NCI-H2196 treated with DMSO at 0.1 percent for 48 hours (cell line): ENCODE measurements at regions not wholly inside any gene's neighbourhood (a gene's known extent, or its start where the extent isn't known, plus 50 kb on each side); places are given as distances from the start of the nearest gene placed in this dataset.
"Not testable (repeated sequence)": the region's sequence is repeated elsewhere in the genome, so short reads cannot be mapped to it uniquely, and the experiment has no call there.

Experiments
- DNase-seq: peaks from one replicate; lab custom pipeline; 2025; ENCODE audit not compliant: unreplicated experiment; lab: John Stamatoyannopoulos, UW

DNA sequence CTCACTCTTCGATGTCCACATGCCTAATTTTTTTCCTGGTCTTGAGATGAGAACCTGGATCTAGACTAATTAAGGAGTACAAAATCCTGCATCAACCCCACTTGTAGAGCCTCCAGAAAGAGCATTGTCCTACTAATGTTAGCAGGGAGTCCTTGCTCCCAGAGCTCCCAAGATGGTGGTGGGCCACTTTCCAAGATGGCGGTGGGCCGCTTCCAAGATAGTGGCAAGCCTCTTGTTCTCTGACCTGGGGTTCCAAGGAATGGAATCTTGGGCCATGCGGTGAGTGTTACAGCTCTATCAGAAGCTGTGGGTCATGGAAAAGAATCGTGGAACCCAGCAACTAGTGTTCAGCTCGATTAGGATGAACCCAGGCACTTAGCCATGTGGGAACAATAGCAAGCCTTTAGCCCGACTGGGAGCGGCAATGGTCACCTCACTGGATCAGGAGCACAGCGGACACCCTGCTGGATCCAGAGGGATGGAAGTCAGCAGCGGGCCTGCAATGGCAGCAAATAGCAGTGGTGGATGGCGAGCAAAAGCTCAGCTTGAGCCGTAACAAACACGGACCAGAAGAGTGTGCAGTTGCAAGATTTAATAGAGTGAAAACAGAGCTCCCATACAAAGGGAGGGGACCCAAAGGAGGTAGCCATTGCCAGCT is 1997.5 kb upstream of the RAG2 start:
- DNase-seq, result not testable (repeated sequence)

DNA sequence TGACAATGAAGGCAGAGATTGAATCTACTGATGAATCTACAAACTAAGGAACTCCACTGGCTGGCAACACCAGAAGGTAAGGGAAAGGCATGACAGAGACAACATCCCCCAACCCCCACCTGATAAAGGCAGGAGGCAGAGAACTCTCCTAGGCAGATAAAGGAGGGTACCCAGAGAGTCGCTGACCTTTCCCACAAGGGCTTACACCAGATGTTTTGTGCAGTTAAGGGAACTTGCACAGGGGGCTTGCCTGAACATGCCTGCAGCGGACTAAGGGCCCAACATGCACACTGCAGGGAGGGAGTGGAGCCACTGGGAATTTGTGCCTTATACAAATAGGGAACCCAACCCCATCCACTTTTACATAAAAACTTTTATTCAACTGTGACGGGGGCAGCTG is 1996.9 kb upstream of the RAG2 start:
- no peak for DNase-seq

DNA sequence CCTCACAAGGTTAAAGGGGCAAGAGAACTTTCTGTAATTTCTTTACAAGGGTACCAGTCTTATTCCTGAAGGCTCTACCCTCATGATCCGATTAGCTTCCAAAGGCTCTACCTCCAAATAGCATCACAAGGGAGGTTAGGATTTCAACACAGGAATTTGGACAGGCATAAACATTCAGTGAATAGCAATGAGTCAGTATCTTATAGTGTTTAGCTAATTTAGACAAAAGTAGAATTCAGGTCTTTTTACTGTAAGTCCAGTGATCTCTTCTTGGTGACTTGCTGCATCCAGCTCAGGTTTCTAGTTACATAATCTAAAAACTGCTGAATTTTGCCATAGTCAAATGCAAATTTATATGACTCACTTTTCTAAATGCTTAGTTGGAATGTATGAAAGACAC is 1995.6 kb upstream of the RAG2 start:
- no peak for DNase-seq

DNA sequence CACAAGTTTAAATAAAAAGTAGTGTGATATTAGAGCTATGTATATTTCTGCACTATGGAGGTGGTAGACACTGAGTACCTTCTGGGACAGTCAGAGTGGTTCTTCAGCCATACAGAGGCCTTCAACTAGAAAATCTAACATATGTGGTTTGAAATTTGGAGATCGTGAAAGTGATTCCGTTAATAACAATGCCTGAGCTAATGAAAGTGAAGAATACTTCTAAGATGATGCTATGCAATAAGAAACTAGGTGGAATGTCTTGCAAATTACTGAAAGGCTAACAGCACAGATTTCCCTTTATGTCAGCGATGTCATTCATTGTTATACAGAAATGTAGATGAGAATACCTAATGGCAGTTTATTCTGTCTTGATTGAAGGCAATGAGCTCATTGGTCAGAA is 1984.7 kb upstream of the RAG2 start:
- DNase-seq, result no peak

DNA sequence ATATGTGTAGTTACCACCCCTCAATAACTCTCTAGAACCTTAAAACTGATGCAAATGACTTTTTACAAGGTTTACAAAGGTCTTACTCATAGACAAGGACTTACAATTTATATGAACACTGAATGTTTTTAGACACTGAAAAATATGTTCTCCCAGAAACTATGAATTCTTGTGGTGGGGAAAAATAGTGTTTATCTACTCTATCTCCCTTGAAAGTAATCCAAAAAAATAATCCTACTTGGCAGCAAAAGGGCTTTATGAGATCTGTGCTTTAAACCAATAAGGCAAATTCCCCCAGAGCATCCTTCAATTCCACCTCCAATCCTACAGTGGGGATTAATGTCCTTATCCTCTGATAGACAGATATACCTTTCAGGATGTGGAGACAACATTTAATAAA is 1984.1 kb upstream of the RAG2 start:
- no peak for DNase-seq

DNA sequence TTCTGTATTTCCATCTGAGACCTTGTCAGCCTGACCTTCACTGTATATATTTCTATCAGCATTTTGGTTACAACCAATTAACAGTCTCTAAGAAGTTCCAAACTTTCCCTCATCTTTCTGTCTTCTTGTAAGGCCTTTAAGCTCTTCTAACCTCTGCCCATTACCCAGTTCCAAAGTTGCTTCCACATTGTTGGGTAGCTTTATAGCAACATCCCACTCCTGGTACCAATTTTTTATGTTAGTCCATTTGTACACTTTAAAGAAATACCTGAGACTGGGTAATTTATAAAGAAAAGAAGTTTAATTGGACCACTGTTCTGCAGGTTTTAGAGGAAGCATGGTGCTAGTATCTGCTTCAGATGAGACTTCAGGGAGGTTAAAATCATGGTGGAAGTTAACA is 1979.7 kb upstream of the RAG2 start:
- no peak for DNase-seq

DNA sequence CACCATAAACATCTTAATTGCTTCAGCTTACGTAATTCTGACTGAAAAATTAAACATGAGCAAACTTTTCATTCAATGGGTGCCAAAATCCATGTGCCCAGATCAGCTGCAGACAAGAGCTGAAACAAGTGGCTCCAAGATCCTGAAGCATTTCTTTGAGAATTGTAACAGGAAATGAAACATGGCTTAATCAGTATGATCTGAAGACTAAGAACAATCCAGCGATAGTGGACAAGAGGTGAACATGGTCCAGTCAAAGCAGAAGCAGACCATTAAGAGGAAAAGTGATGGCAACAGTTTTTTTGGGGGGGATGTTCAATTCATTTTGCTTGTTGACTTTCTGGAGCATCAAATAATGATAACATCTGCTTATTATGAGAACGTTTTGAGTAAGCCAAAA is 1964.5 kb upstream of the RAG2 start:
- no peak for DNase-seq

DNA sequence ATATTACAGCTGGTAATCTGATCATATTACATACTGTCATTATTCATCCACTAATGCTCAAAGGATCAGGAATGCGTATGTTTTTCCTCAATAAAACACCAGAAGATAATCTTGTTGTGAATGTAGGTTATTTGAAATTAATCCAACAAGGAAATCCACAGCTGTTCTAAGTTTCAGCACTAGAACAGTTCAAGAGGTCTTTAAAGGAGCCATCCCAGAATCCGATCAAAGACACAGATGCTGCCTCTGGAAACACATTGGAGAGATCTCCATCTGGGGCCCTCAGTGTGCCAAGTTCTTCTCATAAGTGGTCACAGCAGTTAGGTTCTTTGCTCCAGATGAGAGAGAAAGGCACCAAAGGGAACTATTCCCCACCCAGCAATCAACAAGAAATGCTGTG is 1955.1 kb upstream of the RAG2 start:
- no peak for DNase-seq

DNA sequence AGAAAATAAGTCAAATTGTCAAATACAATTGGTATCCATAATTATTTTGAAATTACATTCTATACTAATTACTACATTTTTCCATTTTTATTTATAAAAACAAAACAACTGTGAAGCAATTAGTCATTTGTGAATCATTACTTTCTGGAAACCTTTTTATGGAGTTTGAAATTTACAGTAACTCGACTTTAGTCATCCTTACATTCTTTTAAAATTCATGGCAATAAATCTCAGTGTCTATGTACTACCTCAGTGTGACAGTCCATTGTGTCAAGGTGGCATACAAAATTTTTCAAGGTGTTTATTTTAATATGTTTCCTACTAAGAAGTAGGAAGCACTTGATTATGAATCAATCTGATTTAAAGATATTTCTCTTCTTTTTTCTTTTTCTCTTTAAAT is 1949.4 kb upstream of the RAG2 start:
- DNase-seq, result no peak

DNA sequence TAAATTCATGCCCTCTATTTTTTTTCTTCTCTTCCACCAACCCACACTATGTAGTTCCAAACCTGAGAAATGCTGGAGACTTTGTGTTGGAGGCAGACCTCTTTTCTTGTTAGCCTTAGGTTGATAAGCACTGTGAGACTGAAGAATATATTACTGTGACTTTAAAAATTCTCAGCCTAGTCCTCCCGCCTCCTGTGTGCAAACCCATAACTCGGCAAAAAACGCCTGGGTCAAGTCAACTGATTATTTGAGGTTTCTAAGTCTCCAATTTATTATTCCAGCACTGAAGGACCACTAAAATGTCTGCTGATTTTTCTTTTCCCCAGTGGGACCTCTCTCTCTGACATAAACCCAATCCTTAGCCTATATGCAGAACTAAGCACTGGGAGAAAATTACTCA is 1946.0 kb upstream of the RAG2 start:
- DNase-seq, result no peak

DNA sequence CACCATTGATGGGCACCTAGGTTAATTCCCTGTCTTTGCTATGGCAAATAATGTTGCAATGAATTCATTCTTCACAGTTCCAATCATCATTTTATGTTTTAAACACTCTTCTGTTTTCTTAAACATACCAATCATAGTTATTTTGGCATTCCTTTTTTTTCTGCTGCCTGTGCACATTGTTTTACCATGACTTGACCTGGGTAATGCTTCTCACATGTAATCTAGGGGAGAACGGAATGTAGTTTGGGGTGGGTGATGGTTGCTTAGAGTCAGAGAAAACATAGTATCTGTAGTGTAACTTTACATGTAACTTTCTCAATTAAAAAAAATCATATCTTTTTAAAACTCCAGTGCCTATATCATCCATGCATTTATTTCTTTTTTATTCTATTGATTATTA is 1945.3 kb upstream of the RAG2 start:
- no peak for DNase-seq

DNA sequence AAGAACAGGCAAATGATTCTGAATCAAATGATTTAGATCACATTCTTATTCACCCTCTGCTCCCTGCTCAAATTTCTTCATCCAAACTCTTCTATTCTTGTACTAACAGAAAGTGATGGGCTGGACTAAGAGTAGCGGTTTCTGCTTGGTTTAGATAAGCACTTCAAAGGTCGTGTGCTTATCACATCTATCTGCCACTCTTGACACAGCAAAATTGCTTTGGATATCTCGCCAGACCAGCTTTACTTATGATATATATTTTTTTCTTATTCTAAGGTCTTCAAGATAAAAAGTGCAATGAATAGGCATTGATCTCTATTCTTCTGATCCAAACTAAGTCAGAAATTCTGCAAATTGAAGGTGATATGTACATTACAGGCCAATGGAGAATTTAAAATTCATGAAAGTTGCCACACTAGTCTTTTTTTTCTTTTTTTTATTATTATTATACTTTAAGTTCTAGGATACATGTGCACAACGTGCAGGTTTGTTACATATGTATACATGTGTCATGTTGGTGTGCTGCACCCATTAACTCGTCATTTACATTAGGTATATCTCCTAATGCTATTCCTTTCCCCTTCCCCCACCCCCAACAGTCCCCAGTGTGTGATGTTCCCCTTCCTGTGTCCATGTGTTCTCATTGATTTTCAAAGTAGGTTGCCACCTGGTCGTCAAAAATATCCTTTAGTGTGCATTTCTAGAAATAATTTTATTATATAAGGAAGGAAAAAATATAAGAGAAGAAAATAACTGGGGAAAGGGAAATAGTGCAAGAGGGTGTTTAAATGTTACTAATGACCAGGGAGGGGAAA is 1941.0 kb upstream of the RAG2 start:
- no peak for DNase-seq

DNA sequence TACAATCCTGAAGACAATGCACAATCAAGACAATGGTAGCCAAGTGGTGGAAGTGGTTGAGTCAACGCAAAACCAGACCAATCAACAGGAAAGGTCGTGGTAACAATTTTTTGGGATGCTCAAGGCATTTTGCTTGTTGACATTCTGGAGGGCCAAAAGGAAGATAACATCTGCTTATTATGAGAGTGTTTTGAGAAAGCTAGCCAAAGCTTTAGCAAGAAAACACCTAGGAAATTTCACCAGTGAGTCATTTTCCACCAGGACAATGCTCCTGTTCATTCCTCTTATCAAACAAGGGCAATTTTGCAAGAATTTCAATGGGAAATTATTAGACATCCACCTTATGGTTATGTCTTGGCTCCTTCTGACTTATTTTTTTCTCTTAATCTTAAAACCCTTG is 1932.2 kb upstream of the RAG2 start:
- DNase-seq, result no peak

DNA sequence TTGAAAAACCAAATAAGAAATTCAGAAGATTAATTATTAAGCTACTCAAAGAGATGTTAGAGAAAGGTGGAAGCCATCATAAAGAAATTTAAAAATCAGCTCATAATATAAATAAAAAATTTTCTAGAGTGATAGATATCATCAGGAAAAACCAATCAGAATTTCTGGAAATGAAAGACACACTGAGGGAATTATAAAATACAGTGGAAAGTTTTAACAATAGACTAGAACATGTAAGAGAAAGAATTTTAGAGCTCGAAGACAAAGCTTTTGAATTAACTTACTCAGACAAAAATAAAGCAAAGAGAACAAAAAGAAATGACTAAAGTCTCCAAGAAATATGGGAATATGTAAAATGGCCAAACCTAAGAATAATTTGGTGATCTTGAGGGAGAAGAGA is 1926.9 kb upstream of the RAG2 start:
- DNase-seq, result no peak

DNA sequence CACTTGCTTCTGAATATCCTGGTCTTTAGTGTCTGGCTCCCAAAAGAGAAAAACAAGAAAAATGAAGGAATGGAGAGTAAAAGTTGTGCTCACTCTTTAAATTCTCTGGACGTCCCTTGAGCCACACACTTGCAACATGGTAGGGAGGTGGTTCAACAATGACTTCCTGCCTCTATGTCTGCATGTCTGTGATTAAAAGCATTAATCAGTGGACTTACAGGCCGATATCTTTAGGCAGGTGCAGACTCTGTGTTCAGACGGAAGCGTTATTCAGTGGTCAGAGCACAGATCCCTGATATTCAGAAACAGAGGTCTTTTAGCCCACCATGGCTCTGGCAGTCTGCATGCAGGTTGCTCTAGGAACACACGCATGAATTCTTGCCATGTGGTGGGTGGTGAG is 1920.0 kb upstream of the RAG2 start:
- no peak for DNase-seq

DNA sequence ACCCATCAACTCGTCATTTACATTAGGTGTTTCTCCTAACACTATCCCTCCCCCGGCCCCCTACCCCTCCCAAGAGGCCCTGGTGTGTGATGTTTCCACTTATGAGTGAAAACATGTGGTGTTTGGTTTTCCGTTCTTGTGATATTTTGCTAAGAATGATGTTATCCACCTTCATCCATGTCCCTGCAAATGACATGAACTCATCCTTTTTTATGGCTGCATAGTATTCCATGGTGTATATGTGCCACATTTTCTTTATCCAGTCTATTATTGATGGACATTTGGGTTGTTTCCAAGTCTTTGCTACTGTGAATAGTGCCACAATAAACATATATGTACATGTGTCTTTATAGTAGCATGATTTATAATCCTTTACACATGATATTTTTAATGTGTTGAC is 1914.8 kb upstream of the RAG2 start:
- DNase-seq, result not testable (repeated sequence)

DNA sequence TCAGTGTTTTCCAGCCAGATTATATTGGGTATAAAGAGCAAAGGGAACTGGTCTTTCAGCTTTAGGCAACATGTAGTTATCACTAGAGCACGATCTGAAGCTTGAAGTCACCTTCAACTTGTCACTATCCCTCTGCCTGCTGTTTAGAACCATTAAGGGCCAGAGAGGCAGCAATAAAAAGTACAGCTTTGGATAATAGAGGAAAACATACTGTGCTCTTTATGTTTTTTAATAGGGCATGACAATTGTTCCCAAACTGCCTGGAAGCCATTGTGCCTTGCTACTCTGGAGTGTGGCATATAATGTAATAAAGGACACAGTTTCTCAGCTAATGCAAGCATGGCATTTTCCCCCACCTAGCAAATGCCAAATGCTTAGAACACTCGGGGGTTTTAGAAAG is 1912.0 kb upstream of the RAG2 start:
- no peak for DNase-seq

DNA sequence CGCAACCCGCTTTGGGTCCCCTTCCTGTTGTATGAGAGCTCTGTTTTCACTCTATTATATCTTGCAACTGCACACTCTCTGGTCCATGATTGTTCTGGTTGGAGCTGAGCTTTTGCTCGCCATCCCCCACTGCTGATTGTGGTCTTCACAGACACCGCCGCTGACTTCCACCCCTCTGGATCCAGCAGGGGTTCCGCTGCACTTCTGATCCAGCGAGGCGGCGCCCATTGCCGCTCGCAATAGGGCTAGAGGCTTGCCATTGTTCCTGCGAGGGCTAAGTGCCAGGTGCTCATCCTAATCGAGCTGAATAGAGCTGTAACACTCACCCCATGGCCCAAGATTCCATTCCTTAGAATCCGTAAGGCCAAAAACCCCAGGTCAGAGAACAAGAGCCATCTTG is 1905.8 kb upstream of the RAG2 start:
- no peak for DNase-seq

DNA sequence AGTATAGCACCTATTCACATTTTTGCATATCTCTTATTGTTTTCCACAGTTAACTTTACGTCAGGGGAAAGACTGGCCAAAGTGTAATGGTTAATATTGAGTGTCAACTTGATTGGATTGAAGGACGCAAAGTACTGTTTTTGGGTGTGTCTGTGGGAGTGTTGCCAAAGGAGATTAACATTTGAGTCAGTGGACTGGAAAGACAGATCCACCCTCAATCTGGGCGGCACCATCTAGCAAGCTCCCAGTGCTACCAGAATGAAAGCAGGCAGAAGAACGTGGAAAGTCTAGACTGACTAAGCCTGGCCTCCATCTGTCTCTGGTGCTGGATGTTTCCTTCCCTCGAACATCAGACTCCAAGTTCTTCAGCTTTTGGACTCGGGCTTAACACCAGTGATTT is 1900.7 kb upstream of the RAG2 start:
- DNase-seq, result no peak

DNA sequence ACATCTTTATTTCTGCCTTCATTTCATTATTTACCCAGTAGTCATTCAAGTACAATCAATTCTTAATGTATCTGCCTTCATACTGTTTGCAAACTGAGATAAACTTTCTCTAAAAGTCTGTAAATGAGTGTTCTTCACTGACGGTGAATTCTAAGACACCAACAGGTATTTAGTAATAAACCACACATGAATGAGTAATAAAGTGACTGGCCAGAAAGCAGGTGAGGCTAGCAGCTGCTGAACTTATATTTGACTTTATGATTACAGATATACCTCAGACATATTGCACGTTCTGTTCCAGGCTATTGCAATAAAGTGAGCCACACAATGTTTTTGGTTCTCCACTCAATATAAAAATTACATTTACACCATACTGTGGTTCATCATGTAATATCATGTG is 1894.0 kb upstream of the RAG2 start:
- DNase-seq, result no peak

DNA sequence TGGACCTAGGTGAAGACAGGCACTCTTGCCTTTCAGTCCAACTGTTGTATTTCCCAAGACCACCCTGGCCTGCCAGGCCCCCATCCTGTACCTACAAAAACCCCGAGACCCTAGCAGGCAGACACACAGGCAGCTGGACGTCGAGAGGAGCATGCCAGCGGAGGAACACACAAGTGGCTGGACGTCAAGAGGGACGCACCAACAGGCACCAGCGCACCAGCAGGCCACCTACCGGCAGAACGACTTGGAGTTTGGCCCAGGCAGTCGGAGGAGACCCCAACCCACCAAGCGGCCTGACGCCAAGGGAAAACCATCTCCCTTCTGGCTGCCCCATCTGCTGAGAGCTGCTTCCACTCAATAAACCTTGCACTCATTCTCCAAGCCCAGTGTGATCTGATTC is 1883.4 kb upstream of the RAG2 start:
- no peak for DNase-seq

DNA sequence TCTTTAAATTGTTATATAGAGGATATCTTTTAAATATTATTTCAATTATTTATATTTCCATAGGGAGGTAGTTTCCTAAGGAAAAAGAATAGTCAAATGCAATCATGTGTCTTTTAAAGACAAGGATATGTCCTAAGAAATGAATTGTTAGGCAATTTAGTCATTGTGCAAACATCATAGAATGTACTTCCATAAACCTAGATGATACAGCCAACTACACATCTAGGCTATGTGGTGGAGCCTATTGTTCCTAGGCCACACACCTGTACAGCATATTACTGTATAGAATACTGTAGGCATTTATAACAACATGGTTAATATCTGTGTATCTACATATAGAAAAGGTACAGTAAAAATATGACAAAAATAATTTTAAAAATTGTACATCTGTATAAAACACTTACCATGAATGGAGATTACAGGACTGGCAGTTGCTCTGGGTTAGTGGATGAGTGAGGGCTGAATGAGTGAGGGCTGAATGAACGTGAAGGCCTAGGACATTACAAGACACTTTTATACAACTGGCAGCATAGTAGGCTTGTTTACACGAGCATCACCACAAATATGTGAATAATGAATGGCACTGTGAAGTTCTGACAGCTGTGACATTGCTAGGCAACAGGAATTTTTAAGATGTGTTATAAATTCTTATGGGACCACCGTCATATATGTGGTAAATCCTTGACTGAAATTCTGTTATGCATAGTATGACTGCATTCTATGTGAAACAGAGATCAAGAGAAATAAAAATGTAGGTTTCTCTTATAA is 1879.0 kb upstream of the RAG2 start:
- DNase-seq, result no peak
